Astrocyte (in vitro differentiated cells and primary cell): ENCODE measurements at regions not wholly inside any gene's neighbourhood (a gene's known extent, or its start where the extent isn't known, plus 50 kb on each side); places are given as distances from the start of the nearest gene placed in this dataset.

Experiments
- DNase-seq: peaks from one replicate; pipeline ENCODE4 v3.0.0-alpha.2; 2010; ENCODE audit warnings: low read depth
- FAIRE-seq: peaks from 2 replicates; lab custom pipeline; 2011; peaks lifted over from hg19 to GRCh38; lab: Jason Lieb, UNC
- H2AFZ ChIP-seq: 2 replicates; pipeline ENCODE4 v1.6.0; 2012; ENCODE audit warnings: low read depth, low read length, inconsistent platforms
- H3K27ac ChIP-seq: 2 replicates; pipeline ENCODE4 v1.5.1; 2011; ENCODE audit warnings: low read depth, low read length, inconsistent platforms
- H3K27me3 ChIP-seq: 2 replicates; pipeline ENCODE4 v1.6.0; 2011; ENCODE audit warnings: low read length, inconsistent platforms; ENCODE audit not compliant: insufficient read depth
- H3K36me3 ChIP-seq: 2 replicates; pipeline ENCODE4 v1.5.1; 2011; ENCODE audit warnings: low read length, inconsistent platforms; ENCODE audit not compliant: insufficient read depth
- H3K4me1 ChIP-seq: 2 replicates; pipeline ENCODE4 v1.5.1; 2011; ENCODE audit warnings: low read length, inconsistent platforms; ENCODE audit not compliant: insufficient read depth
- H3K4me2 ChIP-seq: 2 replicates; pipeline ENCODE4 v1.6.0; 2012; ENCODE audit warnings: low read length, inconsistent platforms
- H3K4me3 ChIP-seq: 2 replicates; pipeline ENCODE4 v1.5.1; 2011; ENCODE audit warnings: low read depth, mild to moderate bottlenecking, low read length, inconsistent platforms; ENCODE audit not compliant: insufficient read depth
- H3K79me2 ChIP-seq: 2 replicates; pipeline ENCODE4 v1.6.0; 2012; ENCODE audit warnings: mild to moderate bottlenecking, low read length, inconsistent platforms; ENCODE audit not compliant: insufficient read depth
- H3K9ac ChIP-seq: 2 replicates; pipeline ENCODE4 v1.6.0; 2012; ENCODE audit warnings: mild to moderate bottlenecking, low read length, inconsistent platforms
- H3K9me3 ChIP-seq: 2 replicates; pipeline ENCODE4 v1.5.1; 2012; ENCODE audit warnings: low read depth, mild to moderate bottlenecking, low read length, inconsistent platforms; ENCODE audit not compliant: insufficient read depth
- H4K20me1 ChIP-seq: 2 replicates; pipeline ENCODE4 v1.6.0; 2012; ENCODE audit warnings: low read length, inconsistent platforms; ENCODE audit not compliant: insufficient read depth
- H3K27ac Mint-ChIP-seq: one replicate; pipeline ENCODE4 v1.8.0; 2021; ENCODE audit warnings: mild to moderate bottlenecking, mixed read lengths; ENCODE audit not compliant: unreplicated experiment
- H3K27me3 Mint-ChIP-seq: one replicate; pipeline ENCODE4 v1.8.0; 2021; ENCODE audit warnings: low read depth, mixed read lengths; ENCODE audit not compliant: unreplicated experiment
- H3K36me3 Mint-ChIP-seq: one replicate; pipeline ENCODE4 v1.8.0; 2021; ENCODE audit warnings: low read depth, mixed read lengths; ENCODE audit not compliant: unreplicated experiment
- H3K4me1 Mint-ChIP-seq: one replicate; pipeline ENCODE4 v1.8.0; 2021; ENCODE audit warnings: low read depth, mixed read lengths; ENCODE audit not compliant: unreplicated experiment
- H3K4me3 Mint-ChIP-seq: one replicate; pipeline ENCODE4 v1.8.0; 2021; ENCODE audit warnings: mild to moderate bottlenecking, moderate library complexity, mixed read lengths; ENCODE audit not compliant: unreplicated experiment
- H3K9me3 Mint-ChIP-seq: one replicate; pipeline ENCODE4 v1.8.0; 2021; ENCODE audit warnings: mild to moderate bottlenecking, mixed read lengths; ENCODE audit not compliant: unreplicated experiment
- EZH2 ChIP-seq: IDR thresholded peaks from 2 replicates; pipeline ENCODE4 v1.6.1; 2012; ENCODE audit warnings: mild to moderate bottlenecking, low read length, inconsistent platforms; ENCODE audit not compliant: insufficient read depth
- TF ChIP-seq, protein P1 (sequence below): IDR thresholded peaks from 2 replicates; pipeline ENCODE4 v1.5.1; 2011; ENCODE audit warnings: low read depth, mild to moderate bottlenecking, inconsistent platforms, low read length, moderate library complexity; ENCODE audit not compliant: insufficient read depth

DNA sequence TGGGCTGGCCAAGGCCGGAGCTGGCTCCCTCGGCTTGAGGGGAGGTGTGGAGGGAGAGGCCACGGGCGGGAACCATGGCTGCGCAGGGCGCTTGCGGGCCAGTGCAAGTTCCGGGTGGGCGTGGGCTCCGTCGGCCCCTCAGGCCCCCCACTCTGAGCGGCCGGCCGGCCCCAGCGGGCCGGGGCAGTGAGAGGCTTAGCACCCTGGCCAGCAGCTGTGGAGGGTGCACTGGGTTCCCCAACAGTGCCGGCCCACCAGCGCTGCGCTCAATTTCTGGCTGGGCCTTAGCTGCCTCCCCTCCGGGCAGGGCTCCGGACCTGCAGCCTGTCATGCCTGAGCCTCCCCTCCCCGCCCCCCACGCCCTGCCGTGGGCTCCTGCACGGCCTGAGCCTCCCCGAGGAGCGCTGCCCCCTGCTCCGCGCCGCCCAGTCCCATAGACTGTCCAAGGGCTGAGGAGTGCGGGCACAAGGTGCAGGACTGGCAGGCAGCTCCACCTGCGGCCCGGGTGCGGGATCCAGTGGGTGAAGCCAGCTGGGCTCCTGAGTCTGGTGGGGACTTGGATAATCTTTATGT, 184.2 kb downstream of the ATPSCKMT start:
- Mint-ChIP-seq H3K4me1 (no peaks in the 10 kb centered on the region), H3K4me3 (no peak overlapping the region), H3K27me3 (peaks cover 6% of the 10 kb centered on the region), H3K9me3 (peaks cover 1% of the 10 kb centered on the region), H3K27ac (no peak overlapping the region), H3K36me3 (no peaks in the 10 kb centered on the region)
- Histone ChIP-seq H2AFZ (no peak overlapping the region), H3K9ac (no peak overlapping the region), H4K20me1 (no peaks in the 10 kb centered on the region), H3K27me3 (no peaks in the 10 kb centered on the region), H3K4me1 (no peaks in the 10 kb centered on the region), H3K4me3 (no peak overlapping the region), H3K9me3 (no peaks in the 10 kb centered on the region), H3K4me2 (no peak overlapping the region), H3K79me2 (no peaks in the 10 kb centered on the region), H3K27ac (no peak overlapping the region), H3K36me3 (no peaks in the 10 kb centered on the region)
- DNase-seq, result no peak
- no peak for TF ChIP-seq EZH2
- TF ChIP-seq, protein P1, sequence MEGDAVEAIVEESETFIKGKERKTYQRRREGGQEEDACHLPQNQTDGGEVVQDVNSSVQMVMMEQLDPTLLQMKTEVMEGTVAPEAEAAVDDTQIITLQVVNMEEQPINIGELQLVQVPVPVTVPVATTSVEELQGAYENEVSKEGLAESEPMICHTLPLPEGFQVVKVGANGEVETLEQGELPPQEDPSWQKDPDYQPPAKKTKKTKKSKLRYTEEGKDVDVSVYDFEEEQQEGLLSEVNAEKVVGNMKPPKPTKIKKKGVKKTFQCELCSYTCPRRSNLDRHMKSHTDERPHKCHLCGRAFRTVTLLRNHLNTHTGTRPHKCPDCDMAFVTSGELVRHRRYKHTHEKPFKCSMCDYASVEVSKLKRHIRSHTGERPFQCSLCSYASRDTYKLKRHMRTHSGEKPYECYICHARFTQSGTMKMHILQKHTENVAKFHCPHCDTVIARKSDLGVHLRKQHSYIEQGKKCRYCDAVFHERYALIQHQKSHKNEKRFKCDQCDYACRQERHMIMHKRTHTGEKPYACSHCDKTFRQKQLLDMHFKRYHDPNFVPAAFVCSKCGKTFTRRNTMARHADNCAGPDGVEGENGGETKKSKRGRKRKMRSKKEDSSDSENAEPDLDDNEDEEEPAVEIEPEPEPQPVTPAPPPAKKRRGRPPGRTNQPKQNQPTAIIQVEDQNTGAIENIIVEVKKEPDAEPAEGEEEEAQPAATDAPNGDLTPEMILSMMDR, result no peak
- no peak for FAIRE-seq

DNA sequence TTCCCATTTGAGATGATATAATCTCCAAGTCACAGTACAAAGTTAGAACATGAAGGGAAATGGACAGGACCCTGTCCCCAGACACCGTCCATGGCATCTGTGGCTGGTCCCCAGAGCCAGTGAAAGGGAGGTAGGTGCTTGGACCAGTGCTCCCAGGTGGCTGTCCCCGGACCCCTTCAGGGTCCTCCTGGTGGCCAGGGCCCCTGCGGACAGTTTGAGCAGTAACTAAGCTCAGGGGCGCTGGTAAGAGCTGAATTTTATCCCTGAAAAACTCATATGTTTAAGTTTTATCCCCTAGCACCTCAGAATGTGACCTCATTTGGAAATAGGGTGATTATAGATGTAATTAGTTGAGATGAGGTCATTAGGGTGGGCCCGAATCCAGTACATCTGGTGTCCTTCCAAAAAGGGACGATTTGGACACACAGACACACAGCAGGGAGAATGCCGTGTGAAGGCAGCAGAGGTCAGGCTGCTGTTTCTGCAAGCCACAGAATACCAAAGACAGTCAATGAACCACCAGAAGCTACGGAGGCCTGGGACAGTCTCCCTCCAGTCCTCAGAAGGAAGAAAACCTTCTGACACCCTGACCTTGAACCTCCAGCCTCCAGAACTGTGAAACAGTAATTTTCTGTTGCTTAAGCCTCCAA, 185.0 kb downstream of the ATPSCKMT start:
- no peaks in the 10 kb centered on the region for H3K9me3 ChIP-seq
- H3K79me2 ChIP-seq, result no peaks in the 10 kb centered on the region
- Mint-ChIP-seq H3K9me3 (peaks cover 1% of the 10 kb centered on the region), H3K36me3 (no peaks in the 10 kb centered on the region), H3K27ac (no peak overlapping the region), H3K4me3 (no peak overlapping the region), H3K4me1 (no peaks in the 10 kb centered on the region), H3K27me3 (peaks cover 6% of the 10 kb centered on the region)
- no peak overlapping the region for H3K27ac ChIP-seq
- no peak overlapping the region for H2AFZ ChIP-seq
- no peak overlapping the region for H3K9ac ChIP-seq
- H3K27me3 ChIP-seq, result no peaks in the 10 kb centered on the region
- H4K20me1 ChIP-seq, result no peaks in the 10 kb centered on the region
- no peaks in the 10 kb centered on the region for H3K36me3 ChIP-seq
- TF ChIP-seq EZH2, result no peak
- TF ChIP-seq, protein P1, result no peak
- DNase-seq (no peak), FAIRE-seq (no peak)
- no peak overlapping the region for H3K4me2 ChIP-seq
- H3K4me1 ChIP-seq, result no peaks in the 10 kb centered on the region
- no peak overlapping the region for H3K4me3 ChIP-seq

DNA sequence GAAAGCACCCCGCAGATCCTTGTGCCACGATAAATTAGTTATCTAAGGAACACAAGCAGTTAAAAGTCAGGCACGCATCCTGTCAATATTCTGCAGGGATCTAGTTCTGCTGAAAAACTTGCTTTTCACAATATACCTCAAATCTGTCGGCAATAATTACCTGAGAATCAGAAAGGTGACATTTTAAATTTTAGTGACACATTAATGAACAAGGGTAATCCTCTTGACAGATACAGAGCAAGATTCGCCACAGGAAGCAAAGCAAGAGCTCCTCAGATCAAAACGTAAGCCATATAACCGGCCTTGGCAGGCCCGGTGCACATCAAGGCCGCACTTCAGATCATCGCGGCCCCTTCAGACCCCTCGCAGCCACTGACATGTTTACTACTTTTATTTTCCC, 185.7 kb downstream of the ATPSCKMT start:
- H3K36me3 Mint-ChIP-seq, result no peaks in the 10 kb centered on the region
- Histone ChIP-seq H2AFZ (peak overlapping the region; percentile 15), H4K20me1 (no peaks in the 10 kb centered on the region), H3K4me2 (no peak overlapping the region), H3K4me3 (no peak overlapping the region), H3K79me2 (no peaks in the 10 kb centered on the region), H3K27ac (no peak overlapping the region), H3K27me3 (no peaks in the 10 kb centered on the region), H3K4me1 (no peaks in the 10 kb centered on the region), H3K36me3 (no peaks in the 10 kb centered on the region), H3K9ac (no peak overlapping the region), H3K9me3 (no peaks in the 10 kb centered on the region)
- H3K4me1 Mint-ChIP-seq, result no peaks in the 10 kb centered on the region
- H3K27me3 Mint-ChIP-seq, result peaks cover 6% of the 10 kb centered on the region
- no peak for TF ChIP-seq EZH2
- TF ChIP-seq, protein P1, result no peak
- DNase-seq, result no peak
- no peak for FAIRE-seq
- H3K4me3 Mint-ChIP-seq, result no peak overlapping the region
- H3K9me3 Mint-ChIP-seq, result peaks cover 1% of the 10 kb centered on the region
- no peak overlapping the region for H3K27ac Mint-ChIP-seq
